BJ (cell line): ENCODE measurements at regions not wholly inside any gene's neighbourhood (a gene's known extent, or its start where the extent isn't known, plus 50 kb on each side); places are given as distances from the start of the nearest gene placed in this dataset.

Experiments used
- CTCF ChIA-PET: fragments of 350-600 bp; formaldehyde crosslinking; extraction: SDS; loops from one replicate; lab custom pipeline; 2021; ENCODE audit warnings: antibody characterized with exemption, inconsistent platforms; lab: Yijun Ruan, JAX
- POLR2A ChIA-PET: fragments of 300-600 bp; sonication (Branson Sonifier 250); formaldehyde crosslinking; extraction: SDS; loops from one replicate; lab custom pipeline; 2021; ENCODE audit warnings: antibody characterized with exemption; lab: Charles Lee
- DNase-seq: peaks from one replicate; pipeline ENCODE4 v3.0.0-alpha.2; 2011; ENCODE audit warnings: low read depth
- H3K27me3 ChIP-seq: 2 replicates; pipeline ENCODE4 v1.6.0; 2011; ENCODE audit warnings: low read length; ENCODE audit not compliant: control insufficient read depth, insufficient read depth
- H3K36me3 ChIP-seq: 2 replicates; pipeline ENCODE4 v1.5.1; 2011; ENCODE audit warnings: low read length; ENCODE audit not compliant: control insufficient read depth, insufficient read depth
- H3K4me3 ChIP-seq: 2 replicates; pipeline ENCODE4 v1.5.1; 2011; ENCODE audit warnings: low read depth, mild to moderate bottlenecking, control low read depth, low read length
- TF ChIP-seq, protein P1 (sequence below): IDR thresholded peaks from 2 replicates; pipeline ENCODE4 v1.5.1; 2011; ENCODE audit warnings: low read depth, mild to moderate bottlenecking, control low read depth, inconsistent platforms, low read length, moderate library complexity; ENCODE audit not compliant: insufficient read depth

- TF ChIP-seq, protein P1, sequence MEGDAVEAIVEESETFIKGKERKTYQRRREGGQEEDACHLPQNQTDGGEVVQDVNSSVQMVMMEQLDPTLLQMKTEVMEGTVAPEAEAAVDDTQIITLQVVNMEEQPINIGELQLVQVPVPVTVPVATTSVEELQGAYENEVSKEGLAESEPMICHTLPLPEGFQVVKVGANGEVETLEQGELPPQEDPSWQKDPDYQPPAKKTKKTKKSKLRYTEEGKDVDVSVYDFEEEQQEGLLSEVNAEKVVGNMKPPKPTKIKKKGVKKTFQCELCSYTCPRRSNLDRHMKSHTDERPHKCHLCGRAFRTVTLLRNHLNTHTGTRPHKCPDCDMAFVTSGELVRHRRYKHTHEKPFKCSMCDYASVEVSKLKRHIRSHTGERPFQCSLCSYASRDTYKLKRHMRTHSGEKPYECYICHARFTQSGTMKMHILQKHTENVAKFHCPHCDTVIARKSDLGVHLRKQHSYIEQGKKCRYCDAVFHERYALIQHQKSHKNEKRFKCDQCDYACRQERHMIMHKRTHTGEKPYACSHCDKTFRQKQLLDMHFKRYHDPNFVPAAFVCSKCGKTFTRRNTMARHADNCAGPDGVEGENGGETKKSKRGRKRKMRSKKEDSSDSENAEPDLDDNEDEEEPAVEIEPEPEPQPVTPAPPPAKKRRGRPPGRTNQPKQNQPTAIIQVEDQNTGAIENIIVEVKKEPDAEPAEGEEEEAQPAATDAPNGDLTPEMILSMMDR, result no peak
- Histone ChIP-seq H3K36me3 (no peaks in the 10 kb centered on the region), H3K27me3 (no peaks in the 10 kb centered on the region), H3K4me3 (no peak overlapping the region)
- CTCF ChIA-PET, result no interaction called here
- POLR2A ChIA-PET, result no interaction called here
- no peak for DNase-seq
These were observed 346.3 kb downstream of the ETNK1 start for GRCh38 chr12:22971247-22971646.

- ChIA-PET CTCF (no interaction called here), POLR2A (no interaction called here)
- Histone ChIP-seq H3K27me3 (no peaks in the 10 kb centered on the region), H3K4me3 (no peak overlapping the region), H3K36me3 (no peaks in the 10 kb centered on the region)
- TF ChIP-seq, protein P1, result no peak
- DNase-seq, result no peak
These were observed 346.8 kb downstream of the ETNK1 start for GRCh38 chr12:22971701-22972191.

DNA sequence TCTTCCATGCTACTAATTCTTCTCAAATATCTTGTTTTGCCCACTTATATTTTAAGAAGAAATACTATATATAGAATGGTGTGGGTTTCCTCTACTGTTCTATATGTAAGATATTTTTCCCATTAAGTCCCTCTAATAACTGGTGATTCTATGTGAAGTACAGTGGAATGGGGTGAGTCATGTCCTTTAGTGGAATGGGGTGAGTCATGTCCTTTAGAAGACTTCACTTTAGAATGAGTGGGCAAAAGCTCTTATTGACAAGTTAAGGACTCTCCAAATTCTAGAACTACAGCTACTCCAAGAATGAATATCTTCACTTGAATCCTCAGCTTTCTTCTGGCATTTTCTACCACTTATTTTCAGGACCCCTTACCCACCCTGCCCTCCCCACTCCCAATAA lies 349.9 kb downstream of the ETNK1 start:
- Histone ChIP-seq H3K27me3 (no peaks in the 10 kb centered on the region), H3K36me3 (no peaks in the 10 kb centered on the region), H3K4me3 (no peak overlapping the region)
- TF ChIP-seq, protein P1, result no peak
- ChIA-PET CTCF (no interaction called here), POLR2A (no interaction called here)
- peak; percentile 48 for DNase-seq

DNA sequence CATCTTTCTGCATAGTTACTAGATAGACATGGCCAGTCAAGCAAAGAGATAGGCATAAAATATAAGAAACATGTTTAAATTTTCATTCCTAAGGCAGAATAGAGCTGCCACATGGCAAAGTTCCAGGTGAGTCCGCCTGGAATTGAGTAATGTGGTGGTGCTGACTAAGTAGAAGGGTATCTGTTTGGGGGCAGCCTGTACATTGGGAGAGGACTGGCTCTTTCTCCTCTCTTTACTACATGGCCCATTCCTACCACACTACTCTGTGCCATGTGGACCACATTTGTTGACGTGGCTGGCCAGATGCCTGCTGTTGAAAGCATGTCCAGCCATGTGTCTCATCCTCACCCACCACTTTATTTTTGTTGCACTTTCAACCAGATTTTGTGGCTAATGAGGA lies 354.0 kb downstream of the ETNK1 start:
- H3K27me3 ChIP-seq, result no peaks in the 10 kb centered on the region
- TF ChIP-seq, protein P1, result no peak
- H3K4me3 ChIP-seq, result no peak overlapping the region
- peak; percentile 53 for DNase-seq
- ChIA-PET POLR2A (no interaction called here), CTCF (interaction anchor here (1.9 kb wide), 1 partner anchor 123 kb away, joined by 7 read pairs; no protein-coding TSS in a partner anchor)
- no peaks in the 10 kb centered on the region for H3K36me3 ChIP-seq

- TF ChIP-seq, protein P1, result no peak
- POLR2A ChIA-PET, result no interaction called here
- DNase-seq, result no peak
- Histone ChIP-seq H3K4me3 (no peak overlapping the region), H3K27me3 (no peaks in the 10 kb centered on the region), H3K36me3 (no peaks in the 10 kb centered on the region)
- CTCF ChIA-PET, result interaction anchor here (1.9 kb wide), 1 partner anchor 124 kb away, joined by 7 read pairs; no protein-coding TSS in a partner anchor
These were observed 355.0 kb downstream of the ETNK1 start for GRCh38 chr12:22979854-22980469.
